Neural crest cell (in vitro differentiated cells): ENCODE measurements at regions not wholly inside any gene's neighbourhood (a gene's known extent, or its start where the extent isn't known, plus 50 kb on each side); places are given as distances from the start of the nearest gene placed in this dataset.

ENCODE experiments used
- DNase-seq: peaks from one replicate; pipeline ENCODE4 v3.0.0; 2021; ENCODE audit warnings: low read depth, mixed read lengths, low spot score
- H3K27ac Mint-ChIP-seq: one replicate; pipeline ENCODE4 v1.8.0; 2021; ENCODE audit warnings: mild to moderate bottlenecking, mixed read lengths; ENCODE audit not compliant: unreplicated experiment
- H3K27me3 Mint-ChIP-seq: 2 replicates; pipeline ENCODE4 v1.8.0; 2021; ENCODE audit warnings: low read depth, mild to moderate bottlenecking, mixed read lengths
- H3K36me3 Mint-ChIP-seq: 2 replicates; pipeline ENCODE4 v1.8.0; 2021; ENCODE audit warnings: low read depth, mild to moderate bottlenecking, mixed read lengths
- H3K4me1 Mint-ChIP-seq: 2 replicates; pipeline ENCODE4 v1.8.0; 2021; ENCODE audit warnings: mixed read lengths
- H3K4me3 Mint-ChIP-seq: one replicate; pipeline ENCODE4 v1.8.0; 2021; ENCODE audit warnings: mild to moderate bottlenecking, mixed read lengths
- H3K9me3 Mint-ChIP-seq: 2 replicates; pipeline ENCODE4 v1.8.0; 2021; ENCODE audit warnings: mixed read lengths
- TF ChIP-seq, protein P1 (sequence below): fragments of 200-600 bp; sonication (generic); conservative IDR thresholded peaks from 2 replicates; pipeline ENCODE4 v1.5.0; 2021; ENCODE audit warnings: antibody characterized with exemption, mild to moderate bottlenecking

DNA sequence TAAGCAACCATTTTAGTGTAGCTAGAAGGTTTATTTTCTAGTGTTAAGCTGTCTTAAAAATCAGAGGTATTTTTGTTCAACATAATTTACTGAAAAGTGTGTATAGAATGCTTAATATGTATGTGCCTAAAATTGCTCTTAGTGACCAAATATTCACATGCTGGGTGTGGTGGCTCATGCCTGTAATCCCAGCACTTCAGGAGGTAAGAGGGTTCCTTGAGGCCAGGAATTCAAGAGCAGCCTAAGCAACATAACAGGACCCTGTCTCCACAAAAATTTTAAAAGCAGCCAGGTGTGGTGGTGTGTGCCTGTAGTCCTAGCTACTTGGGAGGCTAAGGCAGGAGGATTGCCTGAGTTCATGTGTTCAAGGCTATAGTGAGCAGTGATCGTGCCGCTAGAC lies 120.9 kb upstream of the FRY start:
- Mint-ChIP-seq H3K9me3 (no peaks in the 10 kb centered on the region), H3K4me1 (peaks cover 9% of the 10 kb centered on the region), H3K27ac (no peak overlapping the region), H3K27me3 (peaks cover 24% of the 10 kb centered on the region), H3K36me3 (no peaks in the 10 kb centered on the region), H3K4me3 (no peak overlapping the region)
- no peak for DNase-seq
- TF ChIP-seq, protein P1, sequence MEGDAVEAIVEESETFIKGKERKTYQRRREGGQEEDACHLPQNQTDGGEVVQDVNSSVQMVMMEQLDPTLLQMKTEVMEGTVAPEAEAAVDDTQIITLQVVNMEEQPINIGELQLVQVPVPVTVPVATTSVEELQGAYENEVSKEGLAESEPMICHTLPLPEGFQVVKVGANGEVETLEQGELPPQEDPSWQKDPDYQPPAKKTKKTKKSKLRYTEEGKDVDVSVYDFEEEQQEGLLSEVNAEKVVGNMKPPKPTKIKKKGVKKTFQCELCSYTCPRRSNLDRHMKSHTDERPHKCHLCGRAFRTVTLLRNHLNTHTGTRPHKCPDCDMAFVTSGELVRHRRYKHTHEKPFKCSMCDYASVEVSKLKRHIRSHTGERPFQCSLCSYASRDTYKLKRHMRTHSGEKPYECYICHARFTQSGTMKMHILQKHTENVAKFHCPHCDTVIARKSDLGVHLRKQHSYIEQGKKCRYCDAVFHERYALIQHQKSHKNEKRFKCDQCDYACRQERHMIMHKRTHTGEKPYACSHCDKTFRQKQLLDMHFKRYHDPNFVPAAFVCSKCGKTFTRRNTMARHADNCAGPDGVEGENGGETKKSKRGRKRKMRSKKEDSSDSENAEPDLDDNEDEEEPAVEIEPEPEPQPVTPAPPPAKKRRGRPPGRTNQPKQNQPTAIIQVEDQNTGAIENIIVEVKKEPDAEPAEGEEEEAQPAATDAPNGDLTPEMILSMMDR: no peak

DNA sequence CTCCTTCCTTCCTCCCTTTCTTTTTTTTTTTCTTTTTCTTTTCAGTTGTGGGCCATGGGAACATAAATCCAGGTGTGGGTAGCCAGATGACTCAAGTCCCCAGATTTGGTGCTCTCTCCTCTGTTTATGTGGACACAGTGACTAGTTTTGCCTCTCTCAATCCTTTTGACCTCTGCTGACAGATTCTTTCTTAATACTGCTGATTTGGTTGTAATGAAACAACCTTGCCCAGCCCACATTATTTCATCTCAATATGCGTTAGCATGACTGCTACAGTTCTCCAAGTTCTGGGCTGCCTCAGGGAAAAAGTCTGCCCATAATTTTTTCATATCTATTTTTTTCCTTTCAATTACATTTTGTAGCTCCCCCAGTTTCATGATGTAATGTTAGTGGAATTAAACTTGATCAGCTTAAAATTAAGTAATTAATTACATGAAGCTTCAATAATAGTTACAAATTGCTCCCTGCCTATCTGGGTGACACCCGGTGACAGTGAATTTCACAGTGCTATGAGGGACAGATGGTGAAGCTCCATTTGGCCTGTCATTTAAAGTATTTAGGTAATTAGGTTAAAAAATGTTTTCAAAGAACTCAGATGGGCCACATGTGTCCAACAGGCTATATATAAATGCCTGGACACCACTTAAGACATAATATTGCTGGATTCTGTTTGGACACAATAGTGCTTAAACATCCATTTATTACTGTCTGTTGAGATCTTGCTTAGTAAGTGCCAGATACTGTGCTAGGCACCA lies 118.8 kb upstream of the FRY start:
- Mint-ChIP-seq H3K27ac (no peak overlapping the region), H3K4me3 (no peak overlapping the region), H3K36me3 (no peaks in the 10 kb centered on the region), H3K9me3 (no peaks in the 10 kb centered on the region), H3K4me1 (no peaks in the 10 kb centered on the region), H3K27me3 (peaks cover 9% of the 10 kb centered on the region)
- TF ChIP-seq, protein P1: no peak
- no peak for DNase-seq

DNA sequence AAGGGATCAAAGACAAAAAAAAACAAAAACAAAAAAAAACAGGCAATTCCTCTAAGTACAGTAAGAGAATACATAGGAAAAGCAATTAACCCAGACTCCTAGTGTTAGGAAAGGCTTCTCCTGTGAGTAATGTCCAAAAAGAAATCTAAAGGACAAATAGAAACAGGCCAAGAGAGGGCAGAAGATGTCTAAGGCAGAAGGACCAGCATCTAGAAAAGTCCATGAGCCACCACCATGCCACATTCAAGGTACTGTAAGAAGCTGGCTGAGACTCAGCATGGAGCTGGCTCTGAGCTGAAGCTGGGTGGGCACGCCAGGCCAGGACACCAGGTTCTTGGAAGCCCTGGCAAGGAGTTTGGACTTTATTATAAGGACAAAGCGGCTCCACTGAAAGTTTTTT lies 118.1 kb upstream of the FRY start:
- TF ChIP-seq, protein P1: no peak
- no peak overlapping the region for H3K27ac Mint-ChIP-seq
- no peaks in the 10 kb centered on the region for H3K9me3 Mint-ChIP-seq
- no peak for DNase-seq
- H3K4me3 Mint-ChIP-seq: no peak overlapping the region
- no peaks in the 10 kb centered on the region for H3K36me3 Mint-ChIP-seq
- H3K27me3 Mint-ChIP-seq: peaks cover 6% of the 10 kb centered on the region
- no peaks in the 10 kb centered on the region for H3K4me1 Mint-ChIP-seq

DNA sequence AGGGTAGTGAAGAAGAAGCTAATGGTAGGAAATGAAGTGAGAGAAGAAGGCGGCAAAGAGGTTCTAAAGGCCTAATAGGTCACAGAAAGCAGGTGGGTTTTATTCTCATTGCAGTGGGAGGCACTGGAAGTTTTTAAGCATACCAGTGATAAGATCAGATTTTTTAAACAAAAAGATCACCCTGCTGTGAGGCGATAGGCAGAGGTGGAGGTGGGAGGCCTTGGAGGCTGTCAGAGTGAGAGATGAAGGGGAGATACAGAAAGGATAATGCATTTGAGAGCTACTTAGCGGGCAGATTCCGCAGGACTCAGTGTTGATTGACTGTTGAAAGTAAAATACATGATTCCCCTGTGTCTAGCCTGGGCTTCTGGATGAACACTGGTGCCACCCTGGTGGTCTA lies 116.7 kb upstream of the FRY start:
- DNase-seq: no peak
- Mint-ChIP-seq H3K4me1 (no peaks in the 10 kb centered on the region), H3K4me3 (no peak overlapping the region), H3K9me3 (no peaks in the 10 kb centered on the region), H3K27ac (peak overlapping the region; percentile 28), H3K27me3 (no peaks in the 10 kb centered on the region), H3K36me3 (no peaks in the 10 kb centered on the region)
- TF ChIP-seq, protein P1: no peak

DNA sequence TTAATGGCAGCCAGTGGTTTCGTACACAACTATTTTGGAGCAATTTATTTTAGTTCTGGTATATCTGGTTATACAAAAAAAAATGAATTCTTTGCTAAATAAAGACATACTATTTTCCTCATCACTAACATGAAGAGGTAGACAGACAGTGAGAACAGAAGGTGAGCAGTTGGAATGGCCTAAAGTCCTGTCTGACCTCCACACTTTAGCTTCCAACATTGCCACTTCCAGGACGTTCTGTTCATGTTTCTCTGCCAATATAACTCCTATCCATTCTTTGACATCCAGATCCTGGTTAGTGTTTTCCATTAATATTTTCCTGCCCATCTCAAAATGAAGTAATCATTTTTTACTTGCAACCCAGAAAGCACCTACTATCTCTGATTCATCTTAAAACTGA lies 112.9 kb upstream of the FRY start:
- TF ChIP-seq, protein P1: no peak
- no peak for DNase-seq
- Mint-ChIP-seq H3K4me1 (no peaks in the 10 kb centered on the region), H3K27me3 (no peaks in the 10 kb centered on the region), H3K27ac (no peak overlapping the region), H3K4me3 (no peak overlapping the region), H3K36me3 (no peaks in the 10 kb centered on the region), H3K9me3 (no peaks in the 10 kb centered on the region)
